RWPE1 (cell line): ENCODE measurements at regions not wholly inside any gene's neighbourhood (a gene's known extent, or its start where the extent isn't known, plus 50 kb on each side); places are given as distances from the start of the nearest gene placed in this dataset.

ENCODE experiments used
- CTCF ChIA-PET: fragments of 350-600 bp; sonication (Branson Sonifier 250); formaldehyde crosslinking; extraction: SDS; loops from one replicate; lab custom pipeline; 2021; lab: Yijun Ruan, JAX
- POLR2A ChIA-PET: fragments of 400-600 bp; formaldehyde crosslinking; extraction: SDS; loops from one replicate; lab custom pipeline; 2020; ENCODE audit warnings: antibody characterized with exemption; ENCODE audit not compliant: low non-redundant PET; lab: Yijun Ruan, JAX
- DNase-seq: peaks from one replicate; pipeline ENCODE4 v3.0.0; 2012; ENCODE audit warnings: low spot score
- H3K27ac ChIP-seq: fragments of 450-650 bp; 2 replicates; pipeline ENCODE4 v1.5.1; 2017
- CTCF ChIP-seq: fragments of 450-650 bp; conservative IDR thresholded peaks from 2 replicates; pipeline ENCODE4 v1.5.1; 2017; ENCODE audit warnings: low read depth, mild to moderate bottlenecking

GRCh38 chr2:8486141-8486540, 195.7 kb upstream of the ID2 start:
- no peak overlapping the region for H3K27ac ChIP-seq
- DNase-seq, result no peak
- ChIA-PET POLR2A (no interaction called here), CTCF (no interaction called here)
- TF ChIP-seq CTCF, result no peak

- ChIA-PET POLR2A (no interaction called here), CTCF (no interaction called here)
- DNase-seq, result no peak
- TF ChIP-seq CTCF, result no peak
- H3K27ac ChIP-seq, result no peak overlapping the region
Observed at GRCh38 chr2:8487461-8487932, 194.4 kb upstream of the ID2 start.

DNA sequence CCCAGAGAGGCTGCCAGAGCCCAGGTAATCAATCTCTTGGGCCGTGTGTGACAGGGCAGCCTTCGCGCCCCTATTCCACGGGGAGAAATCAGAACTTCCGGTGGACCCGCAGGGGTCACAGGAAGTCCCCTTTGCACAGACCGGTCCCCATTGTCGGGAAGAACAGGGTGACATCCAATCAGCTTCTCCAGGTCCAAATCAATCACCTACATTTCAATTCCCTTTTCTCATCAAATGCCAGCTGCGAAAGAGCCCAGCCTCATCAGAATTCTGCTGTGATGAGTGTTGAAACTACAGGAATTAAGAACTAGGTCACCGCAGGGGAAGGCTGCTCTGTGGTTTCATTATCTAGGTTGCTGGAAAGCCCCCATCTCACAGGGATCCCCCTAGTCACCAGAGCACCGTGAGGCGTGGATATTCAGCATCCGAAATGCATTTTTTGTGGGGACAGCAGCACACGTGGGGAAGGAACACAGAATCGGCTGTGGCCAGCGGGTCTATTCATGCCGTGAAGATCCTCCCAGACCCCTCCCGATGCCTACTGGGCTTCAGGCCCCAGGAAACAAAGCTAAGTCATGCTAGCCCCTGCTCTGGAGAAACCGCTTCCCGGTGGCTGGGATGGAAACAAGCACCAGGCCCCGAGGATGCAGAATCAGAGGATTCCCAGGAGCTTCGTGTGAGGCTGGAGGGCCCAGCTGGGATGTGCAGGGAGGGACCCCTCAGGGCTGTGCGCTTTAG, 193.7 kb upstream of the ID2 start:
- H3K27ac ChIP-seq, result no peak overlapping the region
- ChIA-PET POLR2A (no interaction called here), CTCF (interaction anchor here (0.7 kb wide), 1 partner anchor 48 kb away, joined by 3 read pairs; no protein-coding TSS in a partner anchor)
- no peak for DNase-seq
- TF ChIP-seq CTCF, result no peak

GRCh38 chr2:8489221-8489620, 192.6 kb upstream of the ID2 start:
- ChIA-PET CTCF (no interaction called here), POLR2A (no interaction called here)
- no peak overlapping the region for H3K27ac ChIP-seq
- TF ChIP-seq CTCF, result no peak
- no peak for DNase-seq

- no peak for TF ChIP-seq CTCF
- POLR2A ChIA-PET, result no interaction called here
- no peak overlapping the region for H3K27ac ChIP-seq
- CTCF ChIA-PET, result no interaction called here
- no peak for DNase-seq
Observed at GRCh38 chr2:8489751-8490150, 192.1 kb upstream of the ID2 start.

DNA sequence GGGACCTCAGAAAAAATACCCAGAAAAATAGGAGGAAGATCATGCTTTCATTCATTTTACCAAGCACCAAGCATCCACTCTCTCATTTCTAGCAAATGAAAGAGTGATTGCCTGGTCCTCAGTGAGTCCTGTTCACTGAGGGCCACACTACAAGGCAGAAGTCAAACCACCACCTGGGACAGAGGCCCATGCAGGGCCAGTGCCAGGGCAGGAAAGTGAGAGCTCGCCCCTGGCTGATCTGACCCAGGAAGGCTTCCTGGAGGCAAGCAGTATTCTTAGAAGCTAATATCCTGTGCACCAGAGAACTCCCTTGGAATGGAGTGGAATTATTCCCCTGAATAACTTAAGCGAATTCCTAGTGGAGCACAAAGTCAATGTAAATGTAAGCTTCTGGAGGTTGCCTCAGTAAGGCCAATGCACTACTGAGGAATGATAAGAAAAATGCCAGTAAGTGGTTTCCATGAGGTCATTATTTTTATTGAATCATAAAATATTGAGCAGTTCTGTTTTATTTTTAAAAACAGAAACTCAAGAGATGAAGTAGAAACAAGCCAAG, 191.6 kb upstream of the ID2 start:
- ChIA-PET POLR2A (no interaction called here), CTCF (no interaction called here)
- TF ChIP-seq CTCF, result no peak
- no peak overlapping the region for H3K27ac ChIP-seq
- DNase-seq, result no peak
